Small intestine (tissue), 7 donors: ENCODE measurements at regions not wholly inside any gene's neighbourhood (a gene's known extent, or its start where the extent isn't known, plus 50 kb on each side); places are given as distances from the start of the nearest gene placed in this dataset.
A peak's percentile ranks its signal among the peaks of the same experiment; 100 is the strongest.
"Not testable (repeated sequence)": the region's sequence is repeated elsewhere in the genome, so short reads cannot be mapped to it uniquely, and the experiment has no call there.

ENCODE experiments used
- DNase-seq, 2 donors: peaks; one replicate each; pipeline versions ENCODE4 v3.0.0 to v3.0.0-alpha.2; 2013
- FAIRE-seq: peaks from 2 replicates; lab custom pipeline; 2012; peaks lifted over from hg19 to GRCh38; lab: Jason Lieb, UNC
- H3K27ac ChIP-seq, 3 donors: one replicate each; pipeline ENCODE4 v1.5.1; 2013; ENCODE audit warnings: low read length in 2 of 3, mild to moderate bottlenecking in 2 of 3, control low read depth in 1 of 3, inconsistent platforms in 1 of 3, low read depth in 1 of 3, moderate library complexity in 1 of 3
- H3K27me3 ChIP-seq, 3 donors: one replicate each; pipeline ENCODE4 v1.6.1; 2013; ENCODE audit warnings: low read length in 3 of 3, inconsistent platforms in 1 of 3; ENCODE audit not compliant: control insufficient read depth in 3 of 3, insufficient read depth in 3 of 3
- H3K36me3 ChIP-seq, 3 donors: one replicate each; pipeline ENCODE4 v1.6.1; 2013; ENCODE audit warnings: low read length in 3 of 3, inconsistent platforms in 1 of 3, low read depth in 1 of 3, mild to moderate bottlenecking in 1 of 3, moderate library complexity in 1 of 3; ENCODE audit not compliant: control insufficient read depth in 3 of 3, insufficient read depth in 2 of 3
- H3K4me1 ChIP-seq, 3 donors: one replicate each; pipeline ENCODE4 v1.6.1; 2013; ENCODE audit warnings: low read length in 2 of 3, inconsistent platforms in 1 of 3, low read depth in 1 of 3, mild to moderate bottlenecking in 1 of 3, moderate library complexity in 1 of 3; ENCODE audit not compliant: control insufficient read depth in 3 of 3, insufficient read depth in 2 of 3
- H3K4me3 ChIP-seq, 3 donors: one replicate each; pipeline ENCODE4 v1.5.1; 2013; ENCODE audit warnings: low read length in 3 of 3, control low read depth in 1 of 3, inconsistent platforms in 1 of 3, low read depth in 1 of 3, mild to moderate bottlenecking in 1 of 3, moderate library complexity in 1 of 3
- H3K9me3 ChIP-seq, 2 donors: one replicate each; pipeline ENCODE4 v1.6.1; 2013; ENCODE audit warnings: low read depth in 1 of 2, low read length in 1 of 2; ENCODE audit not compliant: control insufficient read depth in 2 of 2, insufficient read depth in 1 of 2
- WGBS, 3 donors: extraction: QIAGEN DNeasy Blood & Tissue Kit; methylation state at CpG; one replicate each; pipeline ENCODE4 v1.1.7; 2013; 5-methylcytosine and 5-hydroxymethylcytosine counted together
- donor health status: healthy with polysubstance abuse.
- donor health status: control.
- donor health status: control.
- donor health status: Bipolar disorder and iron deficiency.
- donor health status: healthy.

- H3K36me3 ChIP-seq = no peaks in the 10 kb centered on the region
- DNase-seq (no peak), FAIRE-seq (no peak)
- H3K4me1 ChIP-seq = no peaks in the 10 kb centered on the region
- H3K27me3 ChIP-seq = no peaks in the 10 kb centered on the region
- H3K27ac ChIP-seq = no peak overlapping the region
- WGBS, 3 donors = 5 to 25% (median 9%) methylated on average over 1 of the region's 1 CpG
- H3K9me3 ChIP-seq = no peaks in the 10 kb centered on the region
- no peak overlapping the region for H3K4me3 ChIP-seq
Measured at GRCh38 chr13:59384154-59384553, 779.6 kb downstream of the DIAPH3 start.

GRCh38 chr13:59391696-59392095, 772.0 kb downstream of the DIAPH3 start:
- Histone ChIP-seq H3K9me3 (peaks cover 0 to 2% of the 10 kb centered on the region in 2 donors), H3K27ac (peak overlapping the region in 1 of 3 donors; percentile 51), H3K36me3 (no peaks in the 10 kb centered on the region), H3K4me3 (no peak overlapping the region), H3K4me1 (no peaks in the 10 kb centered on the region), H3K27me3 (no peaks in the 10 kb centered on the region)
- DNase-seq = peak; percentile 75 to 78
- 14 to 31% (median 17%) methylated on average over 2 of the region's 2 CpGs for WGBS, 3 donors
- FAIRE-seq = no peak

GRCh38 chr13:59392328-59392727, 771.4 kb downstream of the DIAPH3 start:
- FAIRE-seq = no peak
- Histone ChIP-seq H3K4me1 (no peaks in the 10 kb centered on the region), H3K36me3 (no peaks in the 10 kb centered on the region), H3K27ac (no peak overlapping the region), H3K4me3 (no peak overlapping the region), H3K9me3 (peaks cover 0 to 2% of the 10 kb centered on the region in 2 donors), H3K27me3 (no peaks in the 10 kb centered on the region)
- DNase-seq = no peak

DNA sequence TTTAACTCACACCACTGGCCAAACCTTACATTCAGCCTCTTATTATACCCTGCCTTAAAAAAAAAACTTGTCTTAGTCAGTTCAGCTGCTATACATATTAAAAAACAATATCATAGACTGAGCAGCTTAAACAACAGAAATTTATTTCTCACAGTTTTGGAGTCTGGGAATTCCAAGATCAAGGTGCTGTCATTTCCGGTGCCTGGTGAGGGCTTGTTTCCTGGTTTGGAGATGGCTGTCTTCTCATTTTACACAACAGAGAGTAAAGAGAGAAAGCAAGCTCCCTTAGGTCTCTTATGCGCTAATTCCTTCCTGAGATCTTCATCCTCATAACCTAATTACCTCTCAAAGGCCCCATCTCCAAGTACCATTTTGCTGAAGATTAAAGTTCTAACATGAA, 769.2 kb downstream of the DIAPH3 start:
- Histone ChIP-seq H3K4me3 (no peak overlapping the region), H3K27me3 (no peaks in the 10 kb centered on the region), H3K4me1 (no peaks in the 10 kb centered on the region), H3K27ac (no peak overlapping the region), H3K9me3 (peaks cover 0 to 2% of the 10 kb centered on the region in 2 donors), H3K36me3 (no peaks in the 10 kb centered on the region)
- 85 to 94% (median 91%) methylated on average over 2 of the region's 2 CpGs for WGBS, 3 donors
- no peak for FAIRE-seq
- DNase-seq = no peak

- no peaks in the 10 kb centered on the region for H3K27me3 ChIP-seq
- H3K36me3 ChIP-seq = no peaks in the 10 kb centered on the region
- no peak overlapping the region for H3K4me3 ChIP-seq
- H3K9me3 ChIP-seq = peaks cover 0 to 2% of the 10 kb centered on the region in 2 donors
- WGBS, 3 donors = 47 to 57% (median 54%) methylated on average over 3 of the region's 3 CpGs
- no peaks in the 10 kb centered on the region for H3K4me1 ChIP-seq
- no peak for FAIRE-seq
- H3K27ac ChIP-seq = no peak overlapping the region
- DNase-seq = no peak
Measured at GRCh38 chr13:59398127-59398526, 765.6 kb downstream of the DIAPH3 start.

DNA sequence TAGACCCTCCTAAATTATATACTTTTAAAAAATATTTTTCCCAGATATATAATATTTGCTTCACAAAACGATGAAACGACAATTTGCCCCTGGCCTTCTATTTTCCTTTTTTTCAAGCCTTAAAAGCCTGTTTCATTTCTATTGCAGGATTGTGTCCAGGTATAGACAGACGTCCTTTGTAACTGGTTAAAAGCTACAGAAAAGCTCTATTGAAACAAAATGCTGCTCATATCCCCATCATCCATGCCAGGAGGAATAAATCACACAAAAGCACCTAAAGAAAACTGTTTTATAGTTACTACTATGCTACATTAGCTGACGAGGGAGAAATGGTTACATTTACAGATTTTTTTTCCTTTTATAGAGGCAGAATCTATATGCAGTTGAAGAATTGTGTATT, 765.1 kb downstream of the DIAPH3 start:
- no peak for FAIRE-seq
- WGBS, 3 donors = 82 to 86% (median 85%) methylated on average over 4 of the region's 4 CpGs
- no peak for DNase-seq

DNA sequence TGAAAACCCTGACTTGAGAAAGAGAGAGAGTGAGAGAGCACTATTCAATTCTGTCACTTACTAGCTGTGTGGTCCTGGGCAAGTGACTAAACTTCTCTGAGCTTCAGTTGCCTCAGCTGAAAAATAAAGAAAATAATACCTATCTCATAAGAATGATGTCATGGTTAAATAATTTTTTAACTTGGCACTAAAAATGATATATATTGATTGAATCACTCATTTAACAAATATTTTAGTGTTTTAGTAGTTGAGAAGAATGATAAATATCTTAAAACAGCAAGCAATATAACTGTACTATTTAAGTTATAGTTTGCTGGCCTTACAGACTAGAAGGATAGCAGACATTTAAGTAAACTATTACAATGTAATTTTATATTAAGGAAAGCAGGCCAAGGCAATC, 764.2 kb downstream of the DIAPH3 start:
- no peaks in the 10 kb centered on the region for H3K36me3 ChIP-seq
- FAIRE-seq = no peak
- peaks cover 0 to 5% (median 0%) of the 10 kb centered on the region in 3 donors for H3K4me1 ChIP-seq

More for the DNA sequence above, 765.1 kb downstream of the DIAPH3 start:
- Histone ChIP-seq H3K4me3 (no peak overlapping the region), H3K36me3 (no peaks in the 10 kb centered on the region), H3K9me3 (peaks cover 0 to 2% of the 10 kb centered on the region in 2 donors), H3K27ac (no peak overlapping the region), H3K4me1 (peaks cover 0 to under 1% (median 0%) of the 10 kb centered on the region in 3 donors), H3K27me3 (no peaks in the 10 kb centered on the region)

GRCh38 chr13:59404331-59404730, 759.4 kb downstream of the DIAPH3 start:
- Histone ChIP-seq H3K4me3 (no peak overlapping the region), H3K27ac (no peak overlapping the region), H3K4me1 (peaks cover 0 to 5% (median 0%) of the 10 kb centered on the region in 3 donors), H3K27me3 (no peaks in the 10 kb centered on the region), H3K36me3 (no peaks in the 10 kb centered on the region), H3K9me3 (peaks cover 0 to 6% of the 10 kb centered on the region in 2 donors)
- DNase-seq = peak in 1 of 2 donors; percentile 27
- FAIRE-seq = no peak

More for the DNA sequence above, 764.2 kb downstream of the DIAPH3 start:
- peaks cover 0 to 2% of the 10 kb centered on the region in 2 donors for H3K9me3 ChIP-seq
- no peak overlapping the region for H3K27ac ChIP-seq
- no peaks in the 10 kb centered on the region for H3K27me3 ChIP-seq
- no peak for DNase-seq
- H3K4me3 ChIP-seq = no peak overlapping the region

DNA sequence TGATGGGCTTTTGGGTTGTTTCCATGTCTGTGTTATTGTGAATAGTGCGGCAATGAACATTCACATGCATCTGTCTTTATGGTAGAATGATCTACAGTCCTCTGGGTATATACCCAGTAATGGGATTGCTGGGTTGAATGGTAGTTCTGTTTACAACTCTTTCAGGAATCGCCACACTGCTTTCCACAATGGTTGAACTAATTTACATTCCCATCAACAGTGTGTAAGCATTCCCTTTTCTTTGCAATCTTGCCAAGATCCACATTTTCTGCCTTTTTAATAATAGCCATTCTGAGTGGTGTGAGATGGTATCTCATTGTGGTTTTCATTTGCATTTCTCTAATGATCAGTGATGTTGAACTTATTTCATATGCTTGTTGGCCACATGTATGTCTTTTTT, 756.5 kb downstream of the DIAPH3 start:
- H3K9me3 ChIP-seq, H3K36me3 ChIP-seq, H3K27ac ChIP-seq, FAIRE-seq, H3K4me3 ChIP-seq, DNase-seq, H3K4me1 ChIP-seq, H3K27me3 ChIP-seq: not testable (repeated sequence)
- WGBS, 3 donors = 90 to 92% (median 92%) methylated on average over 2 of the region's 2 CpGs
